ENCODE measurements at regions not wholly inside any gene's neighbourhood (a gene's known extent, or its start where the extent isn't known, plus 50 kb on each side); places are given as distances from the start of the nearest gene placed in this dataset.

DNA sequence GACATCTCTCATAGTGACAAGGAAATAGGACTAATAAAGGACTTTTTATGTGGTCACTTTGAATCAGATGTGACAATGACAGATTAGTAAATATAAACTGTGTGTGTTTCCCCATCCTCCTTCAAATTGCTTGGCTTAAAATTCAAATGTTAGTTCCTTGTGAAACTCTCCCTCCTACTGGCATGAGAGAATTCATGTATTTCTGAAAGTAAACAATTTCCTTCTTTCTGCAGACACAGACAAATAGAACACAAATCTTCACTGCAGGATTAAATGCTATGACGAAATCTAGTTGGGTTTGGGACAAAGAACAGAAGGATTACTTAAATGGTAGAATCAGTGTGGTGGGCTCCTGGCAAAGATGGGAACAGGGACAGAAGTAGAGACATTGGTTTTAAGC, 328.7 kb upstream of the FAM98A start:
- TF ChIP-seq, protein P1, sequence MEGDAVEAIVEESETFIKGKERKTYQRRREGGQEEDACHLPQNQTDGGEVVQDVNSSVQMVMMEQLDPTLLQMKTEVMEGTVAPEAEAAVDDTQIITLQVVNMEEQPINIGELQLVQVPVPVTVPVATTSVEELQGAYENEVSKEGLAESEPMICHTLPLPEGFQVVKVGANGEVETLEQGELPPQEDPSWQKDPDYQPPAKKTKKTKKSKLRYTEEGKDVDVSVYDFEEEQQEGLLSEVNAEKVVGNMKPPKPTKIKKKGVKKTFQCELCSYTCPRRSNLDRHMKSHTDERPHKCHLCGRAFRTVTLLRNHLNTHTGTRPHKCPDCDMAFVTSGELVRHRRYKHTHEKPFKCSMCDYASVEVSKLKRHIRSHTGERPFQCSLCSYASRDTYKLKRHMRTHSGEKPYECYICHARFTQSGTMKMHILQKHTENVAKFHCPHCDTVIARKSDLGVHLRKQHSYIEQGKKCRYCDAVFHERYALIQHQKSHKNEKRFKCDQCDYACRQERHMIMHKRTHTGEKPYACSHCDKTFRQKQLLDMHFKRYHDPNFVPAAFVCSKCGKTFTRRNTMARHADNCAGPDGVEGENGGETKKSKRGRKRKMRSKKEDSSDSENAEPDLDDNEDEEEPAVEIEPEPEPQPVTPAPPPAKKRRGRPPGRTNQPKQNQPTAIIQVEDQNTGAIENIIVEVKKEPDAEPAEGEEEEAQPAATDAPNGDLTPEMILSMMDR (IDR thresholded peaks at IDR 0.05; ENCODE audit: low read depth, low read length, poor library complexity, severe bottlenecking), result no peak
- TF ChIP-seq EZH2phosphoT487 (IDR thresholded peaks at IDR 0.05; ENCODE audit: borderline replicate concordance, low read length), result no peak
